ENCODE measurements at regions not wholly inside any gene's neighbourhood (a gene's known extent, or its start where the extent isn't known, plus 50 kb on each side); places are given as distances from the start of the nearest gene placed in this dataset.

DNA sequence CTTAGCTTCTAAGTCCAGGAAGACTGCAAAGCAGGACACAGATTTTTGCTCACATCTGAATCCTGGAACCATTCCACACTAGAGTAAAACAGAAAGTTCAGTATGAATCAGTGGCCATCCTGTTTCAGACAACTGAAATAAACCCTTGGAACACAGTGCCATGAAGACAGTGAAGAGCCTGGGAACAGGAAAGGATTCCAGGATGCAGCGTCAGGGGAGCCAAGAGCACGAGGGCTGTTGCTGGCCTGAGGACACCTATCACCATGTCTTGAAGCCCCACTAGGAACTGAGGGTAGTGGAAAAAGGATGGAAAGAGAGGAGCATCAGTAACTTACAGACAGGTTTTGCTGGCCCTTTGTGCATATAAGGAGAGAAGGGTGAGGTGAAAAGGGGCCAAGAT, 115.3 kb upstream of the FSTL4 start:
- TF ChIP-seq POLR2AphosphoS5 (IDR thresholded peaks at IDR 0.05; ENCODE audit: low read depth, low read length): no peak
- no peak for TF ChIP-seq POLR2A (IDR thresholded peaks at IDR 0.05; ENCODE audit: low read depth, low read length)
- TF ChIP-seq PAX5 (IDR thresholded peaks at IDR 0.05; ENCODE audit: insufficient read depth, low read length, severe bottlenecking): no peak
